ENCODE measurements at regions not wholly inside any gene's neighbourhood (a gene's known extent, or its start where the extent isn't known, plus 50 kb on each side); places are given as distances from the start of the nearest gene placed in this dataset.

GRCh38 chr5:81879936-81880335 lies 91.9 kb upstream of the ATG10 start:
- H3K9me3 ChIP-seq (ENCODE audit: severe bottlenecking), result no peaks in the 10 kb centered on the region
- no peak overlapping the region for H3K27ac ChIP-seq
- DNase-seq, result no peak
- no peak for TF ChIP-seq CTCF (IDR thresholded peaks at IDR 0.05; ENCODE audit: low read depth, low read length)
- no peak overlapping the region for H3K4me3 ChIP-seq (ENCODE audit: low read depth, low read length)
- no peaks in the 10 kb centered on the region for H3K36me3 ChIP-seq
- no peaks in the 10 kb centered on the region for H3K27me3 ChIP-seq (ENCODE audit: insufficient read depth, low read depth, severe bottlenecking)

GRCh38 chr5:81878333-81878732 lies 93.5 kb upstream of the ATG10 start:
- no peak overlapping the region for H3K4me3 ChIP-seq (ENCODE audit: low read depth, low read length)
- no peak for DNase-seq
- no peaks in the 10 kb centered on the region for H3K36me3 ChIP-seq
- TF ChIP-seq CTCF (IDR thresholded peaks at IDR 0.05; ENCODE audit: low read depth, low read length), result no peak
- no peaks in the 10 kb centered on the region for H3K9me3 ChIP-seq (ENCODE audit: severe bottlenecking)
- H3K27me3 ChIP-seq (ENCODE audit: insufficient read depth, low read depth, severe bottlenecking), result no peaks in the 10 kb centered on the region
- H3K27ac ChIP-seq, result no peak overlapping the region

DNA sequence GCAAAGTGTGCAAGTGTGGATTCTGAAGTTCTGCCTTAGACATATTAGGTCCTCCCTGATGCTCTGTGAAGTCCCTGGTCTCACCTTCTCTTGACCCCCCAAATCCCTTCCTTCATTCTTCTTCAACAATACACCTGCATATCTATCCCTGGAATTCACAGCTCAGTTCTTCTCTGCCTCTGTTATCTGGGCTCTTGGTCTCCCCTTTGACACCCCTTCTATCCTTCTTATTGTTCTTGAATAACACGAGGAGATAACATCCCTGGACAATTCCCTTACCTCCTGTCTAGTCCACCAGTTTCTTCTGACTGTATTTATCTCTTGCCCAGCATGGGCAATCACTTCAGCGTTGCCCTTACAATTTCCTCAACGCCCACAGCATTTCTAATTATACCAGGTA lies 104.8 kb upstream of the ATG10 start:
- DNase-seq, result no peak
- Histone ChIP-seq H3K27ac (no peak overlapping the region), H3K4me3 (ENCODE audit: low read depth, low read length) (no peak overlapping the region), H3K9me3 (ENCODE audit: severe bottlenecking) (no peaks in the 10 kb centered on the region), H3K36me3 (no peaks in the 10 kb centered on the region), H3K27me3 (ENCODE audit: insufficient read depth, low read depth, severe bottlenecking) (no peaks in the 10 kb centered on the region)
- TF ChIP-seq CTCF (IDR thresholded peaks at IDR 0.05; ENCODE audit: low read depth, low read length), result no peak

- no peaks in the 10 kb centered on the region for H3K27me3 ChIP-seq (ENCODE audit: insufficient read depth, low read depth, severe bottlenecking)
- H3K9me3 ChIP-seq (ENCODE audit: severe bottlenecking), result no peaks in the 10 kb centered on the region
- no peak for DNase-seq
- H3K36me3 ChIP-seq, result no peaks in the 10 kb centered on the region
- no peak for TF ChIP-seq CTCF (IDR thresholded peaks at IDR 0.05; ENCODE audit: low read depth, low read length)
- no peak overlapping the region for H3K27ac ChIP-seq
- no peak overlapping the region for H3K4me3 ChIP-seq (ENCODE audit: low read depth, low read length)
Observed at GRCh38 chr5:81860778-81861177, 109.9 kb upstream of the SSBP2 start.

DNA sequence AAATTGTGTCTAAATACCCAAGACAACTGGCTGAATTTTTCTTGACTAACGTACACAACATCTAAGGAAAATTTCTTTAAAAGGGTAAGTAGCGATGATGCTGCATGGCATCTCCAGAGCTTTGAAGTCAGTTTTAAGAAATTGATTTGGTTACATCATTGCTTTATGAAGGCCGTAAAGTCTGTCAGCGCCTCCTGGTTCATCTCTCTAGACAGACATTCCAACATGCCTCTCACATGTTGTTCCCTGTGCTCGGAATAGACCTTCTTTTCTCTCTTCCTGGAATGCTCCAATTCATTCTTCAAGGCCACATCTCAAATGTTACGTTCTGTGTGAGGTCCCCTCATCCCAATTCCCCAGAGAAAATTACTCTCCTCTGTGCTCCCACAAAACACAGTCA lies 108.7 kb upstream of the SSBP2 start:
- no peak for TF ChIP-seq CTCF (IDR thresholded peaks at IDR 0.05; ENCODE audit: low read depth, low read length)
- no peak for DNase-seq
- Histone ChIP-seq H3K9me3 (ENCODE audit: severe bottlenecking) (no peaks in the 10 kb centered on the region), H3K4me3 (ENCODE audit: low read depth, low read length) (no peak overlapping the region), H3K27me3 (ENCODE audit: insufficient read depth, low read depth, severe bottlenecking) (no peaks in the 10 kb centered on the region), H3K36me3 (no peaks in the 10 kb centered on the region), H3K27ac (no peak overlapping the region)
